ENCODE measurements at regions not wholly inside any gene's neighbourhood (a gene's known extent, or its start where the extent isn't known, plus 50 kb on each side); places are given as distances from the start of the nearest gene placed in this dataset.

DNA sequence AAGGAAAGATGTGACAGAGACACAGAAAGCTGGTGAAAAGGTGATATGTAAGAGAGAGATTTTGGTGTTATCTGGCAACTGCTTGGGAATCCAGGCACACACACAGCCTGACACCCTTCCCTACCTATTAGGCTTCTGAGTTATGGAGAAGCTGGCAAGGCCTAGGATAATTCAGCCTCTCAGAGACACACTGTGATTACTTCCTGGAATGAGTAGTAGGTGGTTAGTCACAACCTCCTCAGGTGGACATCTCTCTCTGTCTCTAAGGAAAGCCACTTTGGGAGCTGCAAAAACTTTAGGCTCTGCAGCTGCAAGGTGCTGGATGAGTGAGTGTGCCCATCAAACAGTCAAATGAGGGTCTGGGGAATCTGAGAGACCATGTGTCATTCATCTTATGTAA lies 201.9 kb downstream of the PDCD6IP start:
- CTCF ChIA-PET, result no interaction called here
- Histone ChIP-seq H3K4me1 (ENCODE audit: control insufficient read depth, insufficient read depth, low read length) (no peaks in the 10 kb centered on the region), H3K36me3 (ENCODE audit: control insufficient read depth, insufficient read depth, low read length) (no peaks in the 10 kb centered on the region), H3K27ac (ENCODE audit: low read length) (no peak overlapping the region; the same call in 1 of the 2 replicates), H3K4me3 (ENCODE audit: low read depth in 2 of 2, low read length in 2 of 2) (no peak overlapping the region), H3K27me3 (ENCODE audit: control insufficient read depth, insufficient read depth, low read length) (no peaks in the 10 kb centered on the region), H3K9me3 (ENCODE audit: control insufficient read depth, insufficient read depth, low read depth, low read length) (no peaks in the 10 kb centered on the region)
- DNase-seq (ENCODE audit: low read depth, low spot score) (no peak), ATAC-seq (no peak)
- in situ Hi-C loops (cut with HindIII; ENCODE audit: low pct_unique_long_range_greater_than_20kb, low sequenced_read_pairs) (no loop called here), intact Hi-C loops (cut with micrococcal nuclease; ENCODE audit: unreplicated experiment) (no loop called here)
- POLR2A ChIA-PET, result no interaction called here
- no TSS peak for BruUV-seq (replicated peaks)
- TF ChIP-seq SIN3A (IDR thresholded peaks at IDR 0.05; ENCODE audit: borderline replicate concordance, insufficient read depth, low read depth, low read length), result no peak
- TF ChIP-seq TCF7L2 (IDR thresholded peaks at IDR 0.05; ENCODE audit: low read depth, low read length), result no peak
- TF ChIP-seq, protein P1, sequence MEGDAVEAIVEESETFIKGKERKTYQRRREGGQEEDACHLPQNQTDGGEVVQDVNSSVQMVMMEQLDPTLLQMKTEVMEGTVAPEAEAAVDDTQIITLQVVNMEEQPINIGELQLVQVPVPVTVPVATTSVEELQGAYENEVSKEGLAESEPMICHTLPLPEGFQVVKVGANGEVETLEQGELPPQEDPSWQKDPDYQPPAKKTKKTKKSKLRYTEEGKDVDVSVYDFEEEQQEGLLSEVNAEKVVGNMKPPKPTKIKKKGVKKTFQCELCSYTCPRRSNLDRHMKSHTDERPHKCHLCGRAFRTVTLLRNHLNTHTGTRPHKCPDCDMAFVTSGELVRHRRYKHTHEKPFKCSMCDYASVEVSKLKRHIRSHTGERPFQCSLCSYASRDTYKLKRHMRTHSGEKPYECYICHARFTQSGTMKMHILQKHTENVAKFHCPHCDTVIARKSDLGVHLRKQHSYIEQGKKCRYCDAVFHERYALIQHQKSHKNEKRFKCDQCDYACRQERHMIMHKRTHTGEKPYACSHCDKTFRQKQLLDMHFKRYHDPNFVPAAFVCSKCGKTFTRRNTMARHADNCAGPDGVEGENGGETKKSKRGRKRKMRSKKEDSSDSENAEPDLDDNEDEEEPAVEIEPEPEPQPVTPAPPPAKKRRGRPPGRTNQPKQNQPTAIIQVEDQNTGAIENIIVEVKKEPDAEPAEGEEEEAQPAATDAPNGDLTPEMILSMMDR (IDR thresholded peaks at IDR 0.05), result no peak
- no peak for TF ChIP-seq POLR2AphosphoS5 (IDR thresholded peaks at IDR 0.05; ENCODE audit: low read depth, low read length)
- TF ChIP-seq, protein P2, sequence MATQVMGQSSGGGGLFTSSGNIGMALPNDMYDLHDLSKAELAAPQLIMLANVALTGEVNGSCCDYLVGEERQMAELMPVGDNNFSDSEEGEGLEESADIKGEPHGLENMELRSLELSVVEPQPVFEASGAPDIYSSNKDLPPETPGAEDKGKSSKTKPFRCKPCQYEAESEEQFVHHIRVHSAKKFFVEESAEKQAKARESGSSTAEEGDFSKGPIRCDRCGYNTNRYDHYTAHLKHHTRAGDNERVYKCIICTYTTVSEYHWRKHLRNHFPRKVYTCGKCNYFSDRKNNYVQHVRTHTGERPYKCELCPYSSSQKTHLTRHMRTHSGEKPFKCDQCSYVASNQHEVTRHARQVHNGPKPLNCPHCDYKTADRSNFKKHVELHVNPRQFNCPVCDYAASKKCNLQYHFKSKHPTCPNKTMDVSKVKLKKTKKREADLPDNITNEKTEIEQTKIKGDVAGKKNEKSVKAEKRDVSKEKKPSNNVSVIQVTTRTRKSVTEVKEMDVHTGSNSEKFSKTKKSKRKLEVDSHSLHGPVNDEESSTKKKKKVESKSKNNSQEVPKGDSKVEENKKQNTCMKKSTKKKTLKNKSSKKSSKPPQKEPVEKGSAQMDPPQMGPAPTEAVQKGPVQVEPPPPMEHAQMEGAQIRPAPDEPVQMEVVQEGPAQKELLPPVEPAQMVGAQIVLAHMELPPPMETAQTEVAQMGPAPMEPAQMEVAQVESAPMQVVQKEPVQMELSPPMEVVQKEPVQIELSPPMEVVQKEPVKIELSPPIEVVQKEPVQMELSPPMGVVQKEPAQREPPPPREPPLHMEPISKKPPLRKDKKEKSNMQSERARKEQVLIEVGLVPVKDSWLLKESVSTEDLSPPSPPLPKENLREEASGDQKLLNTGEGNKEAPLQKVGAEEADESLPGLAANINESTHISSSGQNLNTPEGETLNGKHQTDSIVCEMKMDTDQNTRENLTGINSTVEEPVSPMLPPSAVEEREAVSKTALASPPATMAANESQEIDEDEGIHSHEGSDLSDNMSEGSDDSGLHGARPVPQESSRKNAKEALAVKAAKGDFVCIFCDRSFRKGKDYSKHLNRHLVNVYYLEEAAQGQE (IDR thresholded peaks at IDR 0.05; ENCODE audit: insufficient read depth in 1 of 2, low read depth in 2 of 2, low read length in 1 of 2), result no peak

DNA sequence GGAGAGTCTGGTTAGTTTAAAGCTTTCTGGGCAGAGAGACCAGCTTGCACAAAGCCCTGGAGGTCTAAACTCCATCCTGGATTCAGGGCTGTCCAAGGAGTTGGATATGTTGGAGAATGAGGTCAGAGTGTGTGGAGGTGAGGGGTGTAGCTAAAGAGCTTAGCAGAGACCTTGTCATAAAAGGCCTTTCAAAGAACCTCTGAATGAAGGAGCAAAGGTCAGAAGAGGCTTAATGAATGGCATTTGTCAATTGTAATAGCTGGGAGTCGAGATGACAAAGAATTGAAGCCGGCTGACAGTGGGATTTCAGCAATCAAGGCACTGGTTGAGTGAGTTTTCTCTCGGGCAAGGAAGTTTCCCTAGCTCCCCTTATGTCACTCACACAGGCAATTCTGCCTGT lies 202.6 kb downstream of the PDCD6IP start:
- Histone ChIP-seq H3K4me3 (ENCODE audit: low read depth in 2 of 2, low read length in 2 of 2) (no peak overlapping the region), H3K36me3 (ENCODE audit: control insufficient read depth, insufficient read depth, low read length) (no peaks in the 10 kb centered on the region), H3K4me1 (ENCODE audit: control insufficient read depth, insufficient read depth, low read length) (no peaks in the 10 kb centered on the region), H3K27ac (ENCODE audit: low read length) (no peak overlapping the region), H3K9me3 (ENCODE audit: control insufficient read depth, insufficient read depth, low read depth, low read length) (no peaks in the 10 kb centered on the region), H3K27me3 (ENCODE audit: control insufficient read depth, insufficient read depth, low read length) (no peaks in the 10 kb centered on the region)
- ATAC-seq (no peak), DNase-seq (ENCODE audit: low read depth, low spot score) (no peak)
- intact Hi-C loops (cut with micrococcal nuclease; ENCODE audit: unreplicated experiment), result no loop called here
- BruUV-seq (replicated peaks), result no TSS peak
- ChIA-PET POLR2A (no interaction called here), CTCF (no interaction called here)
- no peak for TF ChIP-seq SIN3A (IDR thresholded peaks at IDR 0.05; ENCODE audit: borderline replicate concordance, insufficient read depth, low read depth, low read length)
- TF ChIP-seq POLR2AphosphoS5 (IDR thresholded peaks at IDR 0.05; ENCODE audit: low read depth, low read length), result no peak
- no peak for TF ChIP-seq TCF7L2 (IDR thresholded peaks at IDR 0.05; ENCODE audit: low read depth, low read length)
- TF ChIP-seq, protein P1 (IDR thresholded peaks at IDR 0.05), result no peak
- TF ChIP-seq, protein P2 (IDR thresholded peaks at IDR 0.05; ENCODE audit: insufficient read depth in 1 of 2, low read depth in 2 of 2, low read length in 1 of 2), result no peak
- in situ Hi-C loops (cut with HindIII; ENCODE audit: low pct_unique_long_range_greater_than_20kb, low sequenced_read_pairs), result no loop called here
